ENCODE measurements at regions not wholly inside any gene's neighbourhood (a gene's known extent, or its start where the extent isn't known, plus 50 kb on each side); places are given as distances from the start of the nearest gene placed in this dataset.

DNA sequence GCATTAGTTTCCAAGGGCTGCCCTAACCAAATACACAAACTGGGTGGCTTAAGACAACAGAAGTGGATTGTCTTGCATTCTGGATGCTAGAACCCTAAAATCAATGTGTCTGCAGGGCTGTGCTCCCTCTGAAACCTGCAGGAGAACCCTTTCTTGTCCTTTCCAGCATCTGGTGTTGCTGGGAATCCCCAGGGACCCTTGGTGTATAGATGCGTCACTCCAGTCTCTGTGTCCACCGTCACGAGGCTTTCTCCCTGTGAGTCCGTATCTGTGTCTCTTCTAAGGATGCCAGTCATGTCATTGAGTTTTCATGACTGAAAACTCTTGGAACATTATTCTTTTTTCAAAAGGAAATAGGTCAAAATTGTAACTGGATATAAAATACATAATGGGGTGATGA, 142.9 kb downstream of the RNASET2 start:
- no peak for ATAC-seq
- TF ChIP-seq ZC3H10 (CRISPR knock-in tag; IDR thresholded peaks at IDR 0.05) (no peak), PPARA (CRISPR knock-in tag; IDR thresholded peaks at IDR 0.05; ENCODE audit: borderline replicate concordance) (no peak), ZNF8 (CRISPR knock-in tag; IDR thresholded peaks at IDR 0.05) (no peak), ZNF565 (CRISPR knock-in tag; conservative IDR thresholded peaks at IDR 0.05; ENCODE audit: low read depth) (no peak), ZFP30 (CRISPR knock-in tag; IDR thresholded peaks at IDR 0.05) (no peak), GLIS3 (CRISPR knock-in tag; IDR thresholded peaks at IDR 0.05) (no peak), CSDC2 (CRISPR knock-in tag; IDR thresholded peaks at IDR 0.05) (no peak)
- TF ChIP-seq, protein P1, sequence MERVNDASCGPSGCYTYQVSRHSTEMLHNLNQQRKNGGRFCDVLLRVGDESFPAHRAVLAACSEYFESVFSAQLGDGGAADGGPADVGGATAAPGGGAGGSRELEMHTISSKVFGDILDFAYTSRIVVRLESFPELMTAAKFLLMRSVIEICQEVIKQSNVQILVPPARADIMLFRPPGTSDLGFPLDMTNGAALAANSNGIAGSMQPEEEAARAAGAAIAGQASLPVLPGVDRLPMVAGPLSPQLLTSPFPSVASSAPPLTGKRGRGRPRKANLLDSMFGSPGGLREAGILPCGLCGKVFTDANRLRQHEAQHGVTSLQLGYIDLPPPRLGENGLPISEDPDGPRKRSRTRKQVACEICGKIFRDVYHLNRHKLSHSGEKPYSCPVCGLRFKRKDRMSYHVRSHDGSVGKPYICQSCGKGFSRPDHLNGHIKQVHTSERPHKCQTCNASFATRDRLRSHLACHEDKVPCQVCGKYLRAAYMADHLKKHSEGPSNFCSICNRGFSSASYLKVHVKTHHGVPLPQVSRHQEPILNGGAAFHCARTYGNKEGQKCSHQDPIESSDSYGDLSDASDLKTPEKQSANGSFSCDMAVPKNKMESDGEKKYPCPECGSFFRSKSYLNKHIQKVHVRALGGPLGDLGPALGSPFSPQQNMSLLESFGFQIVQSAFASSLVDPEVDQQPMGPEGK (CRISPR knock-in tag; IDR thresholded peaks at IDR 0.05; ENCODE audit: borderline replicate concordance) = no peak
- TF ChIP-seq, protein P2, sequence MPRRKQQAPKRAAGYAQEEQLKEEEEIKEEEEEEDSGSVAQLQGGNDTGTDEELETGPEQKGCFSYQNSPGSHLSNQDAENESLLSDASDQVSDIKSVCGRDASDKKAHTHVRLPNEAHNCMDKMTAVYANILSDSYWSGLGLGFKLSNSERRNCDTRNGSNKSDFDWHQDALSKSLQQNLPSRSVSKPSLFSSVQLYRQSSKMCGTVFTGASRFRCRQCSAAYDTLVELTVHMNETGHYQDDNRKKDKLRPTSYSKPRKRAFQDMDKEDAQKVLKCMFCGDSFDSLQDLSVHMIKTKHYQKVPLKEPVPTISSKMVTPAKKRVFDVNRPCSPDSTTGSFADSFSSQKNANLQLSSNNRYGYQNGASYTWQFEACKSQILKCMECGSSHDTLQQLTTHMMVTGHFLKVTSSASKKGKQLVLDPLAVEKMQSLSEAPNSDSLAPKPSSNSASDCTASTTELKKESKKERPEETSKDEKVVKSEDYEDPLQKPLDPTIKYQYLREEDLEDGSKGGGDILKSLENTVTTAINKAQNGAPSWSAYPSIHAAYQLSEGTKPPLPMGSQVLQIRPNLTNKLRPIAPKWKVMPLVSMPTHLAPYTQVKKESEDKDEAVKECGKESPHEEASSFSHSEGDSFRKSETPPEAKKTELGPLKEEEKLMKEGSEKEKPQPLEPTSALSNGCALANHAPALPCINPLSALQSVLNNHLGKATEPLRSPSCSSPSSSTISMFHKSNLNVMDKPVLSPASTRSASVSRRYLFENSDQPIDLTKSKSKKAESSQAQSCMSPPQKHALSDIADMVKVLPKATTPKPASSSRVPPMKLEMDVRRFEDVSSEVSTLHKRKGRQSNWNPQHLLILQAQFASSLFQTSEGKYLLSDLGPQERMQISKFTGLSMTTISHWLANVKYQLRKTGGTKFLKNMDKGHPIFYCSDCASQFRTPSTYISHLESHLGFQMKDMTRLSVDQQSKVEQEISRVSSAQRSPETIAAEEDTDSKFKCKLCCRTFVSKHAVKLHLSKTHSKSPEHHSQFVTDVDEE (CRISPR knock-in tag; IDR thresholded peaks at IDR 0.05) = no peak

DNA sequence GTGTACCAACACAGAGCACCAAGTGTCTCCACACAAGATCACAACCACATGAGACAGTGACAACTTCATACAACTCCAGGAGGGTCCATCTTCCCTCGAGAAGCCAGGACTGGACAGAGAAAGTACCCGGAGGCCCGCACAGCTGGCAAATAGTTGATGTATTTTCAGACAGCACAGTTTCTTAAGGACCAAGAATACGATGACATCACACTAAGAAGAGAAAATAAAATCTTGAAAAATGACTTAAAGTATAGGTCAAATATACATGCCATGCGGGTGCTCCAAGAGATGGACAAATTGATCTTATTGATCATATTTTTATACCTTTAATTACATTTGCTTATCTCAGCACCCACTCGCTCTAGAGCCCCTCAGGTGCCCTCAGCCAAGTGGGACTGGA, 145.5 kb downstream of the RNASET2 start:
- TF ChIP-seq ZNF565 (CRISPR knock-in tag; conservative IDR thresholded peaks at IDR 0.05; ENCODE audit: low read depth) (no peak), ESRRG (CRISPR knock-in tag; IDR thresholded peaks at IDR 0.05) (no peak), RARB (CRISPR knock-in tag; IDR thresholded peaks at IDR 0.05) (no peak), TOX (CRISPR knock-in tag; IDR thresholded peaks at IDR 0.05; ENCODE audit: borderline replicate concordance) (no peak), ZC3H10 (CRISPR knock-in tag; IDR thresholded peaks at IDR 0.05) (no peak), BACH2 (CRISPR knock-in tag; IDR thresholded peaks at IDR 0.05; ENCODE audit: borderline replicate concordance) (no peak), GLIS3 (CRISPR knock-in tag; IDR thresholded peaks at IDR 0.05) (no peak), CSDC2 (CRISPR knock-in tag; IDR thresholded peaks at IDR 0.05) (no peak), ZFP30 (CRISPR knock-in tag; IDR thresholded peaks at IDR 0.05) (no peak), OSR1 (CRISPR knock-in tag; IDR thresholded peaks at IDR 0.05) (no peak), ZNF70 (CRISPR knock-in tag; IDR thresholded peaks at IDR 0.05) (no peak), PPARA (CRISPR knock-in tag; IDR thresholded peaks at IDR 0.05; ENCODE audit: borderline replicate concordance) (no peak), SNAI2 (CRISPR knock-in tag; IDR thresholded peaks at IDR 0.05) (no peak), ISL1 (CRISPR knock-in tag; IDR thresholded peaks at IDR 0.05) (no peak), ZNF8 (CRISPR knock-in tag; IDR thresholded peaks at IDR 0.05) (no peak)
- TF ChIP-seq, protein P3, sequence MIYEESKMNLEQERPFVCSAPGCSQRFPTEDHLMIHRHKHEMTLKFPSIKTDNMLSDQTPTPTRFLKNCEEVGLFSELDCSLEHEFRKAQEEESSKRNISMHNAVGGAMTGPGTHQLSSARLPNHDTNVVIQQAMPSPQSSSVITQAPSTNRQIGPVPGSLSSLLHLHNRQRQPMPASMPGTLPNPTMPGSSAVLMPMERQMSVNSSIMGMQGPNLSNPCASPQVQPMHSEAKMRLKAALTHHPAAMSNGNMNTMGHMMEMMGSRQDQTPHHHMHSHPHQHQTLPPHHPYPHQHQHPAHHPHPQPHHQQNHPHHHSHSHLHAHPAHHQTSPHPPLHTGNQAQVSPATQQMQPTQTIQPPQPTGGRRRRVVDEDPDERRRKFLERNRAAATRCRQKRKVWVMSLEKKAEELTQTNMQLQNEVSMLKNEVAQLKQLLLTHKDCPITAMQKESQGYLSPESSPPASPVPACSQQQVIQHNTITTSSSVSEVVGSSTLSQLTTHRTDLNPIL (CRISPR knock-in tag; IDR thresholded peaks at IDR 0.05; ENCODE audit: low read depth) = no peak
- TF ChIP-seq, protein P2 (CRISPR knock-in tag; IDR thresholded peaks at IDR 0.05) = no peak
- TF ChIP-seq, protein P4, sequence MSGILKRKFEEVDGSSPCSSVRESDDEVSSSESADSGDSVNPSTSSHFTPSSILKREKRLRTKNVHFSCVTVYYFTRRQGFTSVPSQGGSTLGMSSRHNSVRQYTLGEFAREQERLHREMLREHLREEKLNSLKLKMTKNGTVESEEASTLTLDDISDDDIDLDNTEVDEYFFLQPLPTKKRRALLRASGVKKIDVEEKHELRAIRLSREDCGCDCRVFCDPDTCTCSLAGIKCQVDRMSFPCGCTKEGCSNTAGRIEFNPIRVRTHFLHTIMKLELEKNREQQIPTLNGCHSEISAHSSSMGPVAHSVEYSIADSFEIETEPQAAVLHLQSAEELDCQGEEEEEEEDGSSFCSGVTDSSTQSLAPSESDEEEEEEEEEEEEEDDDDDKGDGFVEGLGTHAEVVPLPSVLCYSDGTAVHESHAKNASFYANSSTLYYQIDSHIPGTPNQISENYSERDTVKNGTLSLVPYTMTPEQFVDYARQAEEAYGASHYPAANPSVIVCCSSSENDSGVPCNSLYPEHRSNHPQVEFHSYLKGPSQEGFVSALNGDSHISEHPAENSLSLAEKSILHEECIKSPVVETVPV (CRISPR knock-in tag; IDR thresholded peaks at IDR 0.05) = no peak
- TF ChIP-seq, protein P5, sequence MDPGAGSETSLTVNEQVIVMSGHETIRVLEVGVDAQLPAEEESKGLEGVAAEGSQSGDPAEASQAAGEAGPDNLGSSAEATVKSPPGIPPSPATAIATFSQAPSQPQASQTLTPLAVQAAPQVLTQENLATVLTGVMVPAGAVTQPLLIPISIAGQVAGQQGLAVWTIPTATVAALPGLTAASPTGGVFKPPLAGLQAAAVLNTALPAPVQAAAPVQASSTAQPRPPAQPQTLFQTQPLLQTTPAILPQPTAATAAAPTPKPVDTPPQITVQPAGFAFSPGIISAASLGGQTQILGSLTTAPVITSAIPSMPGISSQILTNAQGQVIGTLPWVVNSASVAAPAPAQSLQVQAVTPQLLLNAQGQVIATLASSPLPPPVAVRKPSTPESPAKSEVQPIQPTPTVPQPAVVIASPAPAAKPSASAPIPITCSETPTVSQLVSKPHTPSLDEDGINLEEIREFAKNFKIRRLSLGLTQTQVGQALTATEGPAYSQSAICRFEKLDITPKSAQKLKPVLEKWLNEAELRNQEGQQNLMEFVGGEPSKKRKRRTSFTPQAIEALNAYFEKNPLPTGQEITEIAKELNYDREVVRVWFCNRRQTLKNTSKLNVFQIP (CRISPR knock-in tag; IDR thresholded peaks at IDR 0.05; ENCODE audit: borderline replicate concordance, low read depth) = no peak
- ATAC-seq = no peak

Measured in SK-N-SH treated with all-trans-retinoic acid at 6 μM for 48 hours (cell line).